HTR-8/SVneo (cell line): ENCODE measurements at regions not wholly inside any gene's neighbourhood (a gene's known extent, or its start where the extent isn't known, plus 50 kb on each side); places are given as distances from the start of the nearest gene placed in this dataset.
A peak's percentile ranks its signal among the peaks of the same experiment; 100 is the strongest.
"Not testable (repeated sequence)": the region's sequence is repeated elsewhere in the genome, so short reads cannot be mapped to it uniquely, and the experiment has no call there.

Experiments used
- DNase-seq: peaks from one replicate; pipeline ENCODE4 v3.0.0; 2011; ENCODE audit warnings: low spot score, mixed read lengths; ENCODE audit not compliant: insufficient read length
- FAIRE-seq: peaks from 2 replicates; lab custom pipeline; 2011; peaks lifted over from hg19 to GRCh38; lab: Jason Lieb, UNC

- DNase-seq (no peak), FAIRE-seq (peak; percentile 62)
Measured at GRCh38 chrX:28223469-28223868, 242.2 kb upstream of the DCAF8L1 start.

- FAIRE-seq (peak; percentile 23), DNase-seq (no peak)
Measured at GRCh38 chrX:28205905-28206304, 224.7 kb upstream of the DCAF8L1 start.

GRCh38 chrX:28205126-28205525, 223.9 kb upstream of the DCAF8L1 start:
- FAIRE-seq (no peak), DNase-seq (no peak)

DNA sequence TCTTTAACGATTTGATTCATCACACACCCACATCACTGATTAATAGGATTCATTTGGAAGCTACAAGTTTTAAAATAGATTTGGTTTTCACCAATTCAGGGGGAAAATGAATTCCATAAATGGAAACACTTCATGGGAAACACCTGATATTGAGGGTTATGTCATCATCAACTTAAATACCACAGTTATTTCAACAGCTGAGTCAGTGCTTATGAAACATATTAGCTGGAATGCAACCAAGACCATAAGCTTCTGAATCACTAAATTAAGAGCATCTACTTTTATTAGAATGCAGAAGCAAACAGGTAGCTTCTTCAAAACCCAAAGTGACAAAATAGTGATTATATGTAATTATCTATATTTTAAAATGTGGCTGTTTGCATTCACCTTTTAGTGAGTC, 207.8 kb upstream of the DCAF8L1 start:
- DNase-seq, result peak; percentile 51
- FAIRE-seq, result no peak

DNA sequence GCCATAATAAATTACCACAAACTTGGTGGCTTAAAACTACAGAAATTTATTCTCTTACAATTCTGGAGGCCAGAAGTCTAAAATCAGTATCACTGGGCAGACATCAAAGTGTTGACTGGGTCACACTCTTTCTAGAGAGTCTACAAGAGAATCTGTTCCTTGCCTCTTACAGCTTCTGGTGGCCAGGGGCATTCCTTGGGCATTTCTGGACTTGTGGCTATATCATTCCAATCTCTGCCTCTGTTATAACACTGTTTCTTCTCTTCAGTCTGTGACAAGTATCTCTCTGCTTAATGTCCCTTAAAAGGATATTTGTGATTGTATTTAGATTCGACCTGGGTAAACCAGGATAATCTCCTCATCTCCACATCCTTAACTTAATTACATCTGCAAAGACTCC, 207.3 kb upstream of the DCAF8L1 start:
- DNase-seq (no peak), FAIRE-seq (peak; percentile 16)

DNA sequence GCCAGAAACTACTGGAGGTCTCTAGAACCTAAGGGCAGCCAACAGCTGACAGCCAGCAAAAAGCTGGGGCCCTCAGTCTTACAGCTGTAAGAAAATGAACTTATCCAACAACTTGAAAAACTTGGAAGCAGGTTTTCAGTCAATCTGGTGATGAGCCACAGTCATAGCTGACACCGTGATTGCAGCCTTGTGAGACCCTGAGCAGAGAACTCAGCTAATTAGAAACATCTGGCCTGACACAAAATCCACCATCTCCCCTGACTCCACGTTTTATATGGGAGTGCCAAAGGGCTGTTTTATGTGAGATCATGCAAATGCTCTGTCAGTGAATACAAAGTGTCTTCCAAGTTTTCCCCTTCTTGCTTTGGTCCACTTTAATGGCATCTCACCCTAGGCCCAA, 198.8 kb upstream of the DCAF8L1 start:
- FAIRE-seq (no peak), DNase-seq (no peak)

- DNase-seq (no peak), FAIRE-seq (no peak)
Measured at GRCh38 chrX:28178206-28178605, 197.0 kb upstream of the DCAF8L1 start.

DNA sequence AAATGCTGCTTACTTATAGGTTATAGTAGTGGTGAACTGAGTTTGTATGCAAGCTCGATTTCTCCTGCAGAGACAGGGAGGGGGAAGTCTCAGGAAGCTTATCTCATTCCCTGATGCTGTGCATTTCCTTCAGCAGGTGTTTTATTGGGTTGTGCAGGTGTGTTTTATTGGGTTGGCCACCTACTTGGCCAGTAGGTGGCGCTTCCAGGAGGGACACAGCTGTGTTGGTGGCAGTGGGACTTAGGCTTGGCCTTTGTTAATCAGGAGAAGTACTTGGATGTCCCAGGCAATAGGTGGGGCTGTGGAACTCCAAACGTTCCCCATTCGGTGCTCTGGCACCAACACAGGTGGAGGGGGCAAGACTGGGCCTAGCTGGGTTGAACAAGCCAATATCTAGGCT, 196.0 kb upstream of the DCAF8L1 start:
- no peak for FAIRE-seq
- no peak for DNase-seq

DNA sequence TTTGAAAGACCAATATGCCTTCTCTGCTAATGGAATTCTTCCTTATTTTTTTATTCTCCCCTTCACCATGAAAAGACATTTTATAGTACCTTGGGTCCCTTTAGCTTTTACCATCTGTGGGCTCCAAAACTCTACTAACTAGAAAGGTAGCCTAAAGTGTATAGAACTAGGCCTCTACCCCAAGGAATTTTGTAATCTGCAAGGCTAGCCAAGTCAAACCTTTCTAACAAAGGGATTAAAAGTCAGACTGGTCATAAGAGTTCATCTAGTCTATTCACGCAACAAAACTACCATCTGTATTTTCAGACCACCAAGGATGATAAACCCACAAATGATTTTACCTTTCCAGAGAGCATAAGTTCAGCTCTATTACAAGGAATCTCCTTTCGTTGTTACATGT, 189.5 kb upstream of the DCAF8L1 start:
- FAIRE-seq (peak; percentile 20), DNase-seq (no peak)

- DNase-seq, result no peak
- no peak for FAIRE-seq
Measured at GRCh38 chrX:28158019-28158777, 176.9 kb upstream of the DCAF8L1 start.

DNA sequence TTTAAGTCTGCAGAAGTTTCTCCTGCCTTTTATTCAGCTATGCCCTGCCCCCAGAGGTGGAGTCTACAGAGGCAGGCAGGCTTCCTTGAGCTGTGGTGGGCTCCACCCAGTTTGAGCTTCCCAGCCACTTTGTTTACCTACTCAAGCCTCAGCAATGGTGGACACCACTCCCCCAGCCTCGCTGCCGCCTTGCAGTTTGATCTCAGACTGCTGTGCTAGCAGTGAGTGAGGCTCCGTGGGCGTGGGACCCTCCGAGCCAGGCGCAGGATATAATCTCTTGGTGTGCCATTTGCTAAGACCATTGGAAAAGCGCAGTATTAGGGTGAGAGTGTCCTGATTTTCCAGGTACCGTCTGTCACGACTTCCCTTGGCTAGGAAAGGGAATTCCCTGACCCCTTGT, 171.0 kb upstream of the DCAF8L1 start:
- not testable (repeated sequence) for FAIRE-seq, DNase-seq

GRCh38 chrX:28135378-28136047, 154.3 kb upstream of the DCAF8L1 start:
- no peak for DNase-seq
- FAIRE-seq, result no peak

- FAIRE-seq (peak; percentile 62), DNase-seq (no peak)
Measured at GRCh38 chrX:28133763-28134162, 152.5 kb upstream of the DCAF8L1 start.

- DNase-seq, result no peak
- peak; percentile 16 for FAIRE-seq
Measured at GRCh38 chrX:28127662-28128061, 146.4 kb upstream of the DCAF8L1 start.

GRCh38 chrX:28126886-28127285, 145.6 kb upstream of the DCAF8L1 start:
- DNase-seq (no peak), FAIRE-seq (no peak)

- no peak for DNase-seq
- FAIRE-seq, result no peak
Measured at GRCh38 chrX:28124416-28124815, 143.2 kb upstream of the DCAF8L1 start.

DNA sequence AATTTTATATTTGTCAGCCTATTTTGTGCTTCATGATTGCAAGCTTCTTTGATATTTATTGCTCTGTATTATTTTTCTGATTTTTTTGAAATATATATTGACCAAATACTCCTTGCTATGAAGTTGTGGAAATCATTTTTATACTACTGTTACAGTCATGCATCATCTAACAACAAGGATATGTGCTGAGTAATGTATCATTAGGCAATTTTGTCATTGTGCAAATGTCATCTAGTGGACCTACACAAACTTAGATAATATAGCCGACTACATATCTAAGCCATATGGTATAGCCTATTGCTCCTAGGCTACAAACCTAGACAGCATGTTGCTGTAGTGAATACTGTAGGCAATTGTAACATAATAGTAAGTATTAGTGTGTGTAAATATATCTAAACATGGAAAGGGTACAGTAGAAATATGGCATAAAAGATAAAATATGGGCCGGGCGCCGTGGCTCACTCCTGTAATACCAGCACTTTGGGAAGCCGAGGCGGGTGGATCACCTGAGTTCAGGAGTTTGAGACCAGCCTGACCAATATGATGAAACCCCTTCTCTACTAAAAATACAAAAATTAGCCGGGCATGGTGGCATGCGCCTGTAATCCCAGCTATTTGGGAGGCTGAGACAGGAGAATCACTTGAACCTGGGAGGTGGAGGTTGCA, 139.5 kb upstream of the DCAF8L1 start:
- DNase-seq, result not testable (repeated sequence)
- FAIRE-seq, result peak; percentile 9

DNA sequence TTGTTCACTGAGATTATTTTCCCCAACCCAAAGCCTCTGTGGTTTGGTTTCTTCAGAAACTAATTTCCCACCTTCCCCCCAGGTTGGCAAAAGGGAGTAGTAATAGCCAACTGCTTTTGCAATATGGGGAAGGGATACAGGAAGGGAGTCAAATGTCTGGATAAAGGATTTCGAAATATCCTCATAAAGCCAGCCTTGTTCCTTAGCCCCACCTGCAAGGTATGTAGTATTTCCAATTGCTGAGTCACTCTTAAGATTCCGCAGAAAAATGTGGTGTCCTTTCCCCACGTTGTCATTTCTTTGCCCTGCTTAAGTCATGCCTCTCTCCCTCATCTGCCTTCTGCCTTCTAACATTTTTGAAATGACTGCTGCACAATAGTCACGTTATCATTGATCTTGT, 138.8 kb upstream of the DCAF8L1 start:
- DNase-seq (peak; percentile 4), FAIRE-seq (no peak)

DNA sequence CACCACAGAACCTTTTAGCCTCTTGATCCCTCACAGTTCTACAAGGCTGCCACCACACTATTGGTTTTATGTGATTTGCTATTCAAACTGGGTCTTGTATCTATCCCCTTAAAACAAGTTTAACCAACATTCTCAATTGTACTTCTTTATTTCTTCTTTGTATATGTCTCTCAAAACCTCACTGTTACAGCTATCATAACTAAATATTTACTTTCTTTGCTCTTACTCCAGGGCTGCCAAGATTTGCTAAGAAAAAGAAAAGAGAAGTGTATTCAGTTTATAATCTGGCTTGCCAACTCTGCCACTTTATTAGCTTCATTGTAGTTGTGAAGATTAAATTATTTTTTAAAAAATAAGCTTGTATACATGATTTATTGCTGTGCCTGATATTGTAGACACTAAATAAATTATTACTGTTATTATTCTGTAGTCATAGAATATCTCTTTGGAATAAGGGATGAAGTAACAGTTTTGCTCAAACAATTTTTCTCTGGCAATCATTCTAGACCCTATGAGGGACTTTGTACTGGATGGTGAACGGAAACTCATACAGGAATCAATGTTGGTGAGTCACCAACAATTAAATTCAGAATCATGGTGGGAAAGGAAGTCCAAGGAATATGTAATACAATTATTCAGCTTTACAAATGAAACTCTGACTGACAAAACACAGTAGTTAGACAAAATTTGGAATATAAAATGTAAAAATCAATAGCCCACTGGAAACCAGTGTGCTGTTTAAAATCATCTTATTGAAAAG, 127.1 kb upstream of the DCAF8L1 start:
- FAIRE-seq, result no peak

GRCh38 chrX:28099166-28099565, 117.9 kb upstream of the DCAF8L1 start:
- FAIRE-seq, result no peak
- no peak for DNase-seq

More for the DNA sequence above, 127.1 kb upstream of the DCAF8L1 start:
- DNase-seq, result no peak
